HCT116 (cell line): ENCODE measurements at regions not wholly inside any gene's neighbourhood (a gene's known extent, or its start where the extent isn't known, plus 50 kb on each side); places are given as distances from the start of the nearest gene placed in this dataset.

Source experiments
- ATAC-seq: fragments of 200-7000 bp; cut with Tn5 transposase; 2 replicates; pipeline ENCODE4 v1.9.1; 2020; ENCODE audit warnings: mild to moderate bottlenecking, moderate library complexity
- BruUV-seq: library from RNA; stranded (reverse); fragments of 400-500 nt; replicated peaks from 2 replicates; lab custom pipeline; 2021; lab: Mats Ljungman, UMichigan
- CTCF ChIA-PET: fragments of 300-600 bp; sonication (Branson Sonifier 250); formaldehyde crosslinking; loops from one replicate; lab custom pipeline; 2021; ENCODE audit warnings: antibody characterized with exemption; lab: Charles Lee
- POLR2A ChIA-PET: fragments of 300-600, 350-600 bp; sonication (Branson Sonifier 250); formaldehyde crosslinking; loops from one replicate; lab custom pipeline; 2021; ENCODE audit warnings: antibody characterized with exemption; lab: Charles Lee
- RAD21 ChIA-PET, 2 experiments: fragments of 300-600 bp; sonication (Branson Sonifier 250); formaldehyde crosslinking; loops; one replicate each; lab custom pipeline; 2023; ENCODE audit warnings: low total read pairs in 2 of 2; ENCODE audit not compliant: uncharacterized antibody in 2 of 2, unreplicated experiment in 2 of 2, low non-redundant PET in 1 of 2; lab: Charles Lee
- DNase-seq: peaks from one replicate; pipeline ENCODE4 v3.0.0-alpha.2; 2010; ENCODE audit warnings: low read depth, low spot score
- H2AFZ ChIP-seq: fragments of 200-600 bp; shearing (Covaris generic), sonication (generic); 2 replicates; pipeline ENCODE4 v1.6.1; 2017; ENCODE audit warnings: low read depth, mixed run types, mixed read lengths, antibody characterized with exemption, low read length; ENCODE audit not compliant: poor library complexity, severe bottlenecking
- H3K27ac ChIP-seq: 2 replicates; pipeline ENCODE4 v1.5.1; 2012; ENCODE audit warnings: low read depth, low read length
- H3K27me3 ChIP-seq: fragments of 200-600 bp; sonication (generic); 2 replicates; pipeline ENCODE4 v1.6.1; 2016; ENCODE audit warnings: mixed run types, low read length, mixed read lengths; ENCODE audit not compliant: insufficient read depth
- H3K36me3 ChIP-seq, 2 experiments: fragments of 200-500 bp in 1 of 2; fragments of 200-600 bp in 1 of 2; sonication (Bioruptor generic) in 1 of 2; sonication (generic) in 1 of 2; 2 replicates each; pipeline versions ENCODE4 v1.5.1 to v1.6.1; 2014 to 2016; ENCODE audit warnings: low read length in 2 of 2, inconsistent platforms in 1 of 2, mixed read lengths in 1 of 2, mixed run types in 1 of 2; ENCODE audit not compliant: insufficient read depth in 2 of 2, control insufficient read depth in 1 of 2
- H3K4me1 ChIP-seq, 2 experiments: fragments of 200-600 bp in 1 of 2; sonication (generic) in 1 of 2; 2 replicates each; pipeline versions ENCODE4 v1.5.1 to v1.6.1; 2012 to 2017; ENCODE audit warnings: low read length in 2 of 2, inconsistent platforms in 1 of 2, mild to moderate bottlenecking in 1 of 2, mixed read lengths in 1 of 2, mixed run types in 1 of 2, moderate library complexity in 1 of 2; ENCODE audit not compliant: insufficient read depth in 2 of 2, control insufficient read depth in 1 of 2
- H3K4me2 ChIP-seq: fragments of 200-600 bp; sonication (generic); 2 replicates; pipeline ENCODE4 v1.6.1; 2017; ENCODE audit warnings: mixed run types, low read length, mixed read lengths
- H3K4me3 ChIP-seq, 2 experiments: fragments of 200-600 bp in 1 of 2; sonication (generic) in 1 of 2; replicated peaks in 1 of 2; 2 replicates each; pipeline ENCODE4 v1.5.1; 2011 to 2016; ENCODE audit warnings: low read length in 2 of 2, control low read depth in 1 of 2, low read depth in 1 of 2, mild to moderate bottlenecking in 1 of 2, mixed read lengths in 1 of 2, mixed run types in 1 of 2
- H3K79me2 ChIP-seq: fragments of 200-600 bp; sonication (generic); 2 replicates; pipeline ENCODE4 v1.6.1; 2017; ENCODE audit warnings: mild to moderate bottlenecking, mixed run types, low read length, moderate library complexity, mixed read lengths; ENCODE audit not compliant: insufficient read depth
- H3K9ac ChIP-seq: fragments of 200-600 bp; sonication (generic); 2 replicates; pipeline ENCODE4 v1.6.1; 2016; ENCODE audit warnings: low read length, mixed read lengths
- H3K9me2 ChIP-seq: fragments of 200-600 bp; sonication (generic), shearing (Covaris generic); 2 replicates; pipeline ENCODE4 v1.6.1; 2017; ENCODE audit warnings: mixed run types, mild to moderate bottlenecking, moderate library complexity; ENCODE audit not compliant: insufficient read depth
- H3K9me3 ChIP-seq, 2 experiments: fragments of 200-500 bp in 1 of 2; fragments of 200-600 bp in 1 of 2; sonication (Bioruptor generic) in 1 of 2; sonication (generic) in 1 of 2; 2 replicates each; pipeline ENCODE4 v1.6.1; 2014 to 2017; ENCODE audit warnings: low read length in 2 of 2, mixed read lengths in 2 of 2, inconsistent platforms in 1 of 2, low read depth in 1 of 2, mild to moderate bottlenecking in 1 of 2, mixed run types in 1 of 2, moderate library complexity in 1 of 2; ENCODE audit not compliant: control insufficient read depth in 1 of 2, insufficient read depth in 1 of 2
- H4K20me1 ChIP-seq: fragments of 200-600 bp; sonication (generic), shearing (Covaris generic); 2 replicates; pipeline ENCODE4 v1.6.1; 2017; ENCODE audit warnings: mixed run types, mild to moderate bottlenecking, moderate library complexity; ENCODE audit not compliant: insufficient read depth
- ATF3 ChIP-seq: IDR thresholded peaks from 2 replicates; pipeline ENCODE4 v1.6.1; 2012
- CBX3 ChIP-seq: IDR thresholded peaks from 2 replicates; pipeline ENCODE4 v1.6.1; 2012; ENCODE audit warnings: low read depth
- CEBPB ChIP-seq: IDR thresholded peaks from 2 replicates; pipeline ENCODE4 v1.6.1; 2012; ENCODE audit warnings: low read depth
- EGR1 ChIP-seq: IDR thresholded peaks from 2 replicates; pipeline ENCODE4 v1.6.1; 2012; ENCODE audit warnings: low read depth
- ELF1 ChIP-seq: IDR thresholded peaks from 2 replicates; pipeline ENCODE4 v1.6.1; 2012; ENCODE audit warnings: low read depth, borderline replicate concordance
- EZH2 ChIP-seq: fragments of 200-600 bp; sonication (generic); IDR thresholded peaks from 2 replicates; pipeline ENCODE4 v1.6.1; 2017; ENCODE audit warnings: antibody characterized with exemption, mixed run types
- EZH2phosphoT487 ChIP-seq: fragments of 200-600 bp; IDR thresholded peaks from 2 replicates; pipeline ENCODE4 v1.6.1; 2018; ENCODE audit warnings: antibody characterized with exemption, borderline replicate concordance
- FOSL1 ChIP-seq: IDR thresholded peaks from 2 replicates; pipeline ENCODE4 v1.6.1; 2012; ENCODE audit warnings: low read depth
- MAX ChIP-seq: IDR thresholded peaks from 2 replicates; pipeline ENCODE4 v1.6.1; 2012
- POLR2A ChIP-seq: IDR thresholded peaks from 2 replicates; pipeline ENCODE4 v1.7.0; 2011; ENCODE audit warnings: borderline replicate concordance; ENCODE audit not compliant: insufficient read depth, insufficient read length; ENCODE audit errors: extremely low read depth
- POLR2AphosphoS5 ChIP-seq: IDR thresholded peaks from 2 replicates; pipeline ENCODE4 v1.6.1; 2011; ENCODE audit warnings: mild to moderate bottlenecking, low read depth, low read length, moderate library complexity
- RAD21 ChIP-seq: IDR thresholded peaks from 2 replicates; pipeline ENCODE4 v1.6.1; 2012; ENCODE audit warnings: low read depth, mild to moderate bottlenecking
- REST ChIP-seq: IDR thresholded peaks from 2 replicates; pipeline ENCODE4 v1.6.1; 2012; ENCODE audit warnings: low read depth
- SIN3A ChIP-seq: IDR thresholded peaks from 2 replicates; pipeline ENCODE4 v1.6.1; 2012; ENCODE audit warnings: low read depth
- SP1 ChIP-seq: IDR thresholded peaks from 2 replicates; pipeline ENCODE4 v1.6.1; 2012; ENCODE audit warnings: low read depth
- SRF ChIP-seq: IDR thresholded peaks from 2 replicates; pipeline ENCODE4 v1.6.1; 2012; ENCODE audit warnings: low read depth
- TCF7L2 ChIP-seq: IDR thresholded peaks from 2 replicates; pipeline ENCODE4 v1.7.0; 2011; ENCODE audit warnings: borderline replicate concordance, inconsistent platforms; ENCODE audit not compliant: insufficient read depth, insufficient read length; ENCODE audit errors: extremely low read depth
- YY1 ChIP-seq: IDR thresholded peaks from 2 replicates; pipeline ENCODE4 v1.6.1; 2011; ENCODE audit warnings: low read length, low read depth, moderate library complexity, mild to moderate bottlenecking; ENCODE audit not compliant: insufficient replicate concordance; ENCODE audit errors: extremely low read depth
- ZFX ChIP-seq: fragments of 450-650 bp; IDR thresholded peaks from 2 replicates; pipeline ENCODE4 v1.6.1; 2017
- intact Hi-C: fragments of 100-400 bp; cut with micrococcal nuclease; formaldehyde crosslinking; loops from 2 replicates; pipeline ENCODE4 v1.10.0; 2022

- intact Hi-C loops: no loop called here
- ChIA-PET CTCF (no interaction called here), RAD21 (no interaction called here), POLR2A (no interaction called here)
- no peak overlapping the region for H3K27ac ChIP-seq
- H2AFZ ChIP-seq: no peak overlapping the region
- peaks cover 7% of the 10 kb centered on the region; the same call in 1 of the 2 replicates for H3K27me3 ChIP-seq
- H3K36me3 ChIP-seq: no peaks in the 10 kb centered on the region
- H3K4me3 ChIP-seq: no peak overlapping the region
- no peaks in the 10 kb centered on the region for H4K20me1 ChIP-seq
- H3K4me1 ChIP-seq: no peaks in the 10 kb centered on the region
- no peaks in the 10 kb centered on the region for H3K9me2 ChIP-seq
- H3K79me2 ChIP-seq: no peaks in the 10 kb centered on the region
- DNase-seq: no peak
- no peak for ATAC-seq
- H3K9ac ChIP-seq: no peak overlapping the region
- TF ChIP-seq EZH2 (no peak), POLR2A (no peak), EZH2phosphoT487 (no peak), MAX (no peak)
- no peaks in the 10 kb centered on the region for H3K9me3 ChIP-seq
- H3K4me2 ChIP-seq: no peak overlapping the region
- no TSS peak for BruUV-seq
Measured at GRCh38 chr2:66364495-66365333, 70.2 kb upstream of the MEIS1 start.

GRCh38 chr2:66362701-66363100, 72.2 kb upstream of the MEIS1 start:
- Histone ChIP-seq H3K9me2 (no peaks in the 10 kb centered on the region), H3K27ac (no peak overlapping the region), H3K9ac (no peak overlapping the region), H3K4me1 (no peaks in the 10 kb centered on the region), H3K4me2 (no peak overlapping the region), H2AFZ (no peak overlapping the region), H3K27me3 (peaks cover 7% of the 10 kb centered on the region; the same call in 1 of the 2 replicates), H3K9me3 (no peaks in the 10 kb centered on the region), H4K20me1 (no peaks in the 10 kb centered on the region), H3K79me2 (no peaks in the 10 kb centered on the region), H3K4me3 (no peak overlapping the region), H3K36me3 (no peaks in the 10 kb centered on the region)
- ChIA-PET CTCF (no interaction called here), POLR2A (no interaction called here), RAD21 (no interaction called here)
- no TSS peak for BruUV-seq
- intact Hi-C loops: no loop called here
- no peak for ATAC-seq
- no peak for DNase-seq
- no peak for TF ChIP-seq POLR2AphosphoS5
- no peak for TF ChIP-seq YY1
- no peak for TF ChIP-seq TCF7L2
- TF ChIP-seq ELF1: no peak
- no peak for TF ChIP-seq SP1
- TF ChIP-seq SRF: no peak
- no peak for TF ChIP-seq ZFX
- TF ChIP-seq MAX: no peak
- TF ChIP-seq CEBPB: no peak
- no peak for TF ChIP-seq ATF3
- TF ChIP-seq EGR1: no peak
- TF ChIP-seq RAD21: no peak
- no peak for TF ChIP-seq SIN3A
- TF ChIP-seq CBX3: no peak
- TF ChIP-seq FOSL1: no peak
- TF ChIP-seq REST: no peak
